SK-N-SH treated with all-trans-retinoic acid at 6 μM for 48 hours (cell line): ENCODE measurements at regions not wholly inside any gene's neighbourhood (a gene's known extent, or its start where the extent isn't known, plus 50 kb on each side); places are given as distances from the start of the nearest gene placed in this dataset.

Source experiments
- ATAC-seq: fragments of 200-7000 bp; cut with Tn5 transposase; 3 replicates; pipeline ENCODE4 v1.9.1; 2020; ENCODE audit warnings: mild to moderate bottlenecking, moderate library complexity
- CREB5 ChIP-seq: fragments of 250-450 bp; sonication (Bioruptor Pico); IDR thresholded peaks from 2 replicates; pipeline ENCODE4 v1.5.1; 2020; ENCODE audit warnings: low read depth, mild to moderate bottlenecking, moderate library complexity
- CSDC2 ChIP-seq: fragments of 250-450 bp; sonication (Bioruptor Pico); IDR thresholded peaks from 2 replicates; pipeline ENCODE4 v1.5.0; 2020; ENCODE audit warnings: mild to moderate bottlenecking, moderate library complexity
- ESRRG ChIP-seq: fragments of 250-450 bp; sonication (Bioruptor Pico); IDR thresholded peaks from 2 replicates; pipeline ENCODE4 v1.6.1; 2021; ENCODE audit warnings: mild to moderate bottlenecking
- GLIS3 ChIP-seq: fragments of 250-450 bp; sonication (Bioruptor Pico); IDR thresholded peaks from 2 replicates; pipeline ENCODE4 v1.5.0; 2020; ENCODE audit warnings: mild to moderate bottlenecking, moderate library complexity
- ISL1 ChIP-seq: fragments of 250-450 bp; sonication (Bioruptor Pico); IDR thresholded peaks from 2 replicates; pipeline ENCODE4 v2.1.2; 2022; ENCODE audit warnings: mild to moderate bottlenecking, moderate library complexity
- OSR1 ChIP-seq: fragments of 250-450 bp; sonication (Bioruptor Pico); IDR thresholded peaks from 2 replicates; pipeline ENCODE4 v1.8.0; 2022; ENCODE audit warnings: moderate library complexity, mild to moderate bottlenecking, inconsistent platforms
- POU6F1 ChIP-seq: fragments of 250-450 bp; sonication (Bioruptor Pico); IDR thresholded peaks from 2 replicates; pipeline ENCODE4 v1.8.0; 2021; ENCODE audit warnings: low read depth, mild to moderate bottlenecking, moderate library complexity, borderline replicate concordance
- PPARA ChIP-seq: fragments of 250-450 bp; sonication (Bioruptor Pico); IDR thresholded peaks from 2 replicates; pipeline ENCODE4 v1.5.0; 2020; ENCODE audit warnings: mild to moderate bottlenecking, borderline replicate concordance
- TCF4 ChIP-seq: fragments of 250-450 bp; sonication (Bioruptor Pico); IDR thresholded peaks from 2 replicates; pipeline ENCODE4 v1.8.0; 2021; ENCODE audit warnings: mild to moderate bottlenecking, moderate library complexity, borderline replicate concordance
- TOX ChIP-seq: fragments of 250-450 bp; sonication (Bioruptor Pico); IDR thresholded peaks from 2 replicates; pipeline ENCODE4 v1.8.0; 2021; ENCODE audit warnings: mild to moderate bottlenecking, moderate library complexity, borderline replicate concordance
- ZC3H10 ChIP-seq: fragments of 250-450 bp; sonication (Bioruptor Pico); IDR thresholded peaks from 2 replicates; pipeline ENCODE4 v1.5.1; 2021; ENCODE audit warnings: mild to moderate bottlenecking, moderate library complexity
- ZFP3 ChIP-seq: fragments of 250-450 bp; sonication (Bioruptor Pico); IDR thresholded peaks from 2 replicates; pipeline ENCODE4 v1.5.0; 2020; ENCODE audit warnings: mild to moderate bottlenecking, moderate library complexity
- ZFP30 ChIP-seq: fragments of 450-650 bp; formaldehyde crosslinking; IDR thresholded peaks from 2 replicates; pipeline ENCODE4 v1.5.0; 2022; ENCODE audit warnings: mild to moderate bottlenecking, moderate library complexity
- ZNF70 ChIP-seq: fragments of 450-650 bp; formaldehyde crosslinking; IDR thresholded peaks from 2 replicates; pipeline ENCODE4 v1.5.0; 2020; ENCODE audit warnings: mild to moderate bottlenecking, moderate library complexity
- ZNF8 ChIP-seq: fragments of 450-650 bp; formaldehyde crosslinking; IDR thresholded peaks from 2 replicates; pipeline ENCODE4 v1.5.0; 2020; ENCODE audit warnings: mild to moderate bottlenecking, moderate library complexity
- TF ChIP-seq, protein P1 (sequence below): fragments of 250-450 bp; sonication (Bioruptor Pico); IDR thresholded peaks from 2 replicates; pipeline ENCODE4 v1.5.1; 2021; ENCODE audit warnings: mild to moderate bottlenecking, moderate library complexity
- TF ChIP-seq, protein P2 (sequence below): fragments of 250-450 bp; sonication (Bioruptor Pico); IDR thresholded peaks from 2 replicates; pipeline ENCODE4 v1.5.0; 2020; ENCODE audit warnings: mild to moderate bottlenecking, moderate library complexity

DNA sequence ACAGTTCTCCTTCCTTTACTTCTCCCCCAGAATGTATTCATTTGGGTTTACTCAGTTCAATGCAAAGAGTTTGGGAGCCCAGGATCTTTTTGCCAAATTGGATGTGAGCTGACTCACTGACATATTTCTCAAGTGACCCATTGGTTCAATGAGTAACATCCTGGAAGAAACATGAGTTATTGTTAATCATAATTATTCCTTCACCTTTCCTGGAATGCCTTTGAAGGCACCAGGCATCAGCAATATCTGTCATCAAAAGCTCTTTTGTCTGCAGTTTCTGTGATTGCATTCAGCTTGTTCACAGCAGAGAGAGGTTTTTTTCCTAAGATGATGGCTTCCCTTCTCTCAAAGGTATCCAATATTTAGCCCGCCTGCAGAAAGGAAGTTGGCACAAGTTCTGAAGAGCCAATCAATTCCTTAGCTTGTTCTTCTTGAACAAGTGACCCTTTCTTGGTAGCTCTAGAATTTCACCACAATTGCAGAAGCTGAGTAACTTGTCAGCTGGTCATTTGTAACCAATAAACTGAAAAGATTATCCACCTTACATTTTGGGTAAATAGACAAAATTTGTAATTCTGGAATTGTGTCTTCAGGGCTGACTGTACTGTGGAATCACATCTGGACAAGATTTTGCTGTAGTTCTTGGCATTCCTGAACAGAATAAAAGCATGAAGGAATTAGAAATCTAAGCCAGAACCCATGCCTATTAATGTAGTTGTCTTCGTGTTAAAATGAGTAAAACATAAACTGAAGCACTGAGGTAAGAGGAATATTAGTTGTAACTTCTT, 72.2 kb upstream of the TMEM17 start:
- peak; percentile 79 for ATAC-seq
- TF ChIP-seq TCF4 (CRISPR knock-in tag): no peak
- TF ChIP-seq PPARA (CRISPR knock-in tag): no peak
- peak; percentile 87 for TF ChIP-seq ISL1 (CRISPR knock-in tag)
- TF ChIP-seq TOX (CRISPR knock-in tag): peak; percentile 53; the same call in 1 of the 2 replicates
- peak; percentile 72; the same call in 1 of the 2 replicates for TF ChIP-seq CREB5 (CRISPR knock-in tag)
- TF ChIP-seq, protein P1, sequence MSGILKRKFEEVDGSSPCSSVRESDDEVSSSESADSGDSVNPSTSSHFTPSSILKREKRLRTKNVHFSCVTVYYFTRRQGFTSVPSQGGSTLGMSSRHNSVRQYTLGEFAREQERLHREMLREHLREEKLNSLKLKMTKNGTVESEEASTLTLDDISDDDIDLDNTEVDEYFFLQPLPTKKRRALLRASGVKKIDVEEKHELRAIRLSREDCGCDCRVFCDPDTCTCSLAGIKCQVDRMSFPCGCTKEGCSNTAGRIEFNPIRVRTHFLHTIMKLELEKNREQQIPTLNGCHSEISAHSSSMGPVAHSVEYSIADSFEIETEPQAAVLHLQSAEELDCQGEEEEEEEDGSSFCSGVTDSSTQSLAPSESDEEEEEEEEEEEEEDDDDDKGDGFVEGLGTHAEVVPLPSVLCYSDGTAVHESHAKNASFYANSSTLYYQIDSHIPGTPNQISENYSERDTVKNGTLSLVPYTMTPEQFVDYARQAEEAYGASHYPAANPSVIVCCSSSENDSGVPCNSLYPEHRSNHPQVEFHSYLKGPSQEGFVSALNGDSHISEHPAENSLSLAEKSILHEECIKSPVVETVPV (CRISPR knock-in tag): no peak
- no peak for TF ChIP-seq OSR1 (CRISPR knock-in tag)
- no peak for TF ChIP-seq GLIS3 (CRISPR knock-in tag)
- peak; percentile 70; the same call in 1 of the 2 replicates for TF ChIP-seq ZC3H10 (CRISPR knock-in tag)
- no peak for TF ChIP-seq ZFP3
- TF ChIP-seq POU6F1 (CRISPR knock-in tag): 0 out of 2 replicates have a peak, but pooled peaks have one; percentile 18
- no peak for TF ChIP-seq ZNF70
- no peak for TF ChIP-seq ZFP30
- TF ChIP-seq, protein P2, sequence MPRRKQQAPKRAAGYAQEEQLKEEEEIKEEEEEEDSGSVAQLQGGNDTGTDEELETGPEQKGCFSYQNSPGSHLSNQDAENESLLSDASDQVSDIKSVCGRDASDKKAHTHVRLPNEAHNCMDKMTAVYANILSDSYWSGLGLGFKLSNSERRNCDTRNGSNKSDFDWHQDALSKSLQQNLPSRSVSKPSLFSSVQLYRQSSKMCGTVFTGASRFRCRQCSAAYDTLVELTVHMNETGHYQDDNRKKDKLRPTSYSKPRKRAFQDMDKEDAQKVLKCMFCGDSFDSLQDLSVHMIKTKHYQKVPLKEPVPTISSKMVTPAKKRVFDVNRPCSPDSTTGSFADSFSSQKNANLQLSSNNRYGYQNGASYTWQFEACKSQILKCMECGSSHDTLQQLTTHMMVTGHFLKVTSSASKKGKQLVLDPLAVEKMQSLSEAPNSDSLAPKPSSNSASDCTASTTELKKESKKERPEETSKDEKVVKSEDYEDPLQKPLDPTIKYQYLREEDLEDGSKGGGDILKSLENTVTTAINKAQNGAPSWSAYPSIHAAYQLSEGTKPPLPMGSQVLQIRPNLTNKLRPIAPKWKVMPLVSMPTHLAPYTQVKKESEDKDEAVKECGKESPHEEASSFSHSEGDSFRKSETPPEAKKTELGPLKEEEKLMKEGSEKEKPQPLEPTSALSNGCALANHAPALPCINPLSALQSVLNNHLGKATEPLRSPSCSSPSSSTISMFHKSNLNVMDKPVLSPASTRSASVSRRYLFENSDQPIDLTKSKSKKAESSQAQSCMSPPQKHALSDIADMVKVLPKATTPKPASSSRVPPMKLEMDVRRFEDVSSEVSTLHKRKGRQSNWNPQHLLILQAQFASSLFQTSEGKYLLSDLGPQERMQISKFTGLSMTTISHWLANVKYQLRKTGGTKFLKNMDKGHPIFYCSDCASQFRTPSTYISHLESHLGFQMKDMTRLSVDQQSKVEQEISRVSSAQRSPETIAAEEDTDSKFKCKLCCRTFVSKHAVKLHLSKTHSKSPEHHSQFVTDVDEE (CRISPR knock-in tag): no peak

GRCh38 chr2:62576276-62576939, 70.4 kb upstream of the TMEM17 start:
- ATAC-seq: no peak
- TF ChIP-seq GLIS3 (CRISPR knock-in tag) (no peak), TOX (CRISPR knock-in tag) (no peak), POU6F1 (CRISPR knock-in tag) (no peak), OSR1 (CRISPR knock-in tag) (no peak), CREB5 (CRISPR knock-in tag) (no peak), CSDC2 (CRISPR knock-in tag) (no peak), ZFP3 (no peak), ZNF8 (CRISPR knock-in tag) (no peak)

- TF ChIP-seq, protein P2 (CRISPR knock-in tag): no peak
- no peak for TF ChIP-seq ESRRG (CRISPR knock-in tag)
- TF ChIP-seq ZNF8 (CRISPR knock-in tag): no peak
- TF ChIP-seq, all 23 proteins: peak for 0
- ATAC-seq: no peak
These were observed 67.9 kb upstream of the TMEM17 start for GRCh38 chr2:62573936-62574335.
